Stimulated activated naive CD4-positive, alpha-beta T cell (primary cell): ENCODE measurements at regions not wholly inside any gene's neighbourhood (a gene's known extent, or its start where the extent isn't known, plus 50 kb on each side); places are given as distances from the start of the nearest gene placed in this dataset.

Source experiments
- DNase-seq, 6 experiments: peaks; one replicate each; lab custom pipeline; 2025; lab: John Stamatoyannopoulos, UW

DNA sequence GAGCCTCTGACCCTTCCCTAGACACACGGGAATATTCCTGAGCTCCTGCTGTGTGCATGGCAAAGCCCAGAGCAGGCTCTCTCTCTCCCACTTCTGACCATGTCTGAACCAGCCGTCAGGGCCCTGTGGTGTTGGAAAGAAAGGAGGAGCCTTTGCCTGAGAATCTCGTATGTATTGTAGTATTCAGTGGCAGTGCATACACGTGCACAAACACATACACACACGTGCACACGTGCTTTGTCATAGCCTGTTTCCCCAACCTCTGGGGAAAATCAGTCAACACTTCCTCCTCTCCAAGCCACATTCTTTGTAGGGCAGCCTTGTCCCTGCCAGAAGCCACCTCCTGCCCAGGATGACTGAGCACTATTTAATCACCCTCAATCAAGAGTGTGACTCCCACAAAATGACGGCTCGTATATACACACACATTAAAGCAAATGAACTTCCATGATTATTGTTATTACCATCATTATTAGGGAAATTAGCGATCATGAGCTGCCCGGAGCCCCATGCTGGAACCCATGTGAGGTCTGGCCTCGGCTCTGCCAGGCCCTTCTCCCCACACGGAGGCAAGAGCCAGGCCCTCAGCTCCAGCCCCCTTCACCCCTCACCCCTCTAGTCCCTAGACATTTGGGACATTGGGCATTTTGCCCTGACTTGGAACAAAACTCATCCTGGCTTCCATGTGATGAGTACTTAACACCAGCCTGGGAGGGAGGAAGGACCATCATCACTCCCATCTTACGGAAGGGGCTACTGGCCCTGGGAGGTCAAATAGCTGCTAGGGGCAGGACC lies 331.9 kb downstream of the NPHP4 start:
- DNase-seq: no peak

DNA sequence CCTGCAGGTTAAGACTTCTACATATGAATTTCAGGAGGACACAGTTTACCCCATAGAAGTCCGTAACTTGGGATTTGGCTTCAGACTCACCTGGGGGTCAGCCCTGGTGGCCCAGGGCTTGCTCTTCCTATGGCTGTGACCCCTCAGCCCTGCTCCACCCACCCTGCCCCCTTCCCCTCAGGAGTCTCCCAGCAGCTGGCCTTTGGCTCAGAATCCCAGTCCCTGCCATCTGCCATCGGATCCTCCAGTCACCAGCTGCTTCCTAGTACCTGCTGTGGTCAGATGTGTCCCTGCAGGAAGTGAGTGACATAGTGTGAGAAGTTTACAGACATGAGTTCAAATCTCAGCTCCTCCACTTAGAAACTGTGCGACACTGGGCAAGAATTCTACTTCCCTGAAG lies 332.6 kb downstream of the NPHP4 start:
- no peak for DNase-seq

DNA sequence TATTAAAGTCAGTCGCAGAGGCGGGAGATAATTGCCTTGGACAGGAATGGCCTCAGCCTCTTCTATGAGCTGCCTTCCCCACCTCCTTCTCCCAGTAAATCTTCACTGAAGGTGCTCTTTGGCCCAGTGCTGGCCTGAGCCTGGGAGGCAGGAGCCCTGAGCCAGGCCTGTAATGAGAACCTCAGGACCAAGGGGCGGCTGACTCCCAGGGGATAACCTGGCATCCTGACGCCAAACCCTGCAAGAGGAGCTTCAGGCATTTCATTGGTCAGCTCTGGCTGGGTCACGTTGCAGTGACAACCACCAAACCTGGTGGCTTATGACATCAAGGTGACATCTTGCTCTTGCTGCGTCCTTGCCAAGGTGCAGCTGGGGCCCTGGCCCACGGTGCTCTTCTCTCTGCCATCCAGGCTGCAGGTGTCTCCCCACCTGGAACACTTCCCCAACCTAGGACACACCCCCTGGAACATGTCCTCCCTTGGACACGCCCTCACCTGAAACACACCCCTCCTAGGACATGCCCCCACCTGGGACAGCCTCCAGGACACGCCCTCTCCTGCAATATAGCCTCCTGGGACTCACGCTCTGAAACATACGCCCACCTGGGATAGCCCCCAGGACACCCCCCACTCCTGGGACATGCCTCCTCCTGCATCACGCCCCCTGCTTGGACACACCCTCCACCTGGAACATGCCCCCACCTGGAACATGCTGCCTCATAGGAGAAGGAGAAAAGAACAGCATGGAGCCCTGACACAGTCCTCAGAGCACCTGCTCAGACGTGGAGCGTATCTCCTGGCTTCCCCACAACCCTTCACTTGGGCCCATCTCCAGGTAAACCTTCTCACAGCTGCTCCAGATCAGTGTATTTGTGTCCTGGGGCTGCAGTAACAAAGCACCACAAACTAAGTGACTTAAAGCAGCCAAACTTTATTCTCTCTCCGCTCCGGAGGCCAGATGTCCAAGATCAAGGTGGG lies 333.6 kb downstream of the NPHP4 start:
- DNase-seq: no peak

DNA sequence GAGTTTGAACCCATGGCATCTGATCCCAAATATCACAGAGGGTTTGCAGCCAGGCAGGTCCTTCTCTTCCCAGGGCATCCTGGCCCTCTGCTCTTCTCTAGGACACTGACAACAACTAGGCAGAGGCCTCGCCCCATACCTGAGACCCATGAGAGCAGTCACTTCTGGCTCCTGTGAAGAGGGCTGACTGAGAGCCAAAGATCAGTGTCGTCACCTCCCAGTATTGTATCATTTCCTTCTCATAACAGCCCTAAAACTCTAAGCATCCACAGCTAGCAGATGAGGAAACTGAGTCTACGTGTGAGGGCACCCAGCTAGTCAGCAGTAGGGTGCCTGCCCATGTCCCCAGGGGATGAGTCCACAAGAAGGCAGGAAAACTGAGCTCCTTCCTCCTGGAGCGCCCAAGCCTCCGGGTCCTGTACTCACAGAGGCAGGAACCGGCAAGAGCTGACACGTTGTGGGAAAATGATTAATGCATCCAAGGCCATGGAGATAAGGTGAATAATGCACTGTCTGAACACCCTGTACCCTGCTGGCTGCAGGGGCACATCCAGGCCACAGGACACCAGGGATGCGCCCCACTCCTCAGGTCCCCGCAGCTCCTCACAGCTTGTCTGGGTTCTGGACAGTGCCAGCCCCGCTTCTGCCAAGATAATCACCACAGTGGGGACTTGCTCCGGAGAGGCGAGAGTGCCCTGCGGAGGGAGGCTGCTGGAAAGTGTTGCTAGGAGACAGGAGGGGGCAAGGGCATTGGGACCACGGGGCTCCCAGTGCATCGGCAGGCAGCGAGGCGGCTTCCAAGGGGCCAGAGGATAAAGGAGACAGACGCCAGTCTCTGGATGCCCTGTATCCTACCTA lies 340.0 kb downstream of the NPHP4 start:
- no peak for DNase-seq

DNA sequence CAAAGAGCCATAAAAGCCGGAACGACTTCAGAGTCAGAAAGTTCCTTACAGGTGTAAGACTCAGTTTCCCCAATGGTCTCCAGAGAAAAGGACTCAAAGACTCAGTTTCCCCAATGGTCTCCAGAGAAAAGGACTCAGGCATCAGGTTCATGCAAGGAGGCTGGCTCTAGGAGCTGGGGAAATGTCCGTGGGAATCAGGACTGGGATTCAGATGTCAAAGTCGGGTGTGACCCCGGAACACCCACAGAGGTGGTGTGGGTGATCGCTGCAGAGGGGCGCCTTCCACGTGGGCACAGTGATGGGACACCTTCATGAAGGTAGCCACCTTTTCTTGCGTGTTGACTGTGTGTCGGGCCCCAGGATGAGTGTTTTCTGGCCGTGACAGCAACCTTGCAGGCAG lies 340.8 kb downstream of the NPHP4 start:
- no peak for DNase-seq

DNA sequence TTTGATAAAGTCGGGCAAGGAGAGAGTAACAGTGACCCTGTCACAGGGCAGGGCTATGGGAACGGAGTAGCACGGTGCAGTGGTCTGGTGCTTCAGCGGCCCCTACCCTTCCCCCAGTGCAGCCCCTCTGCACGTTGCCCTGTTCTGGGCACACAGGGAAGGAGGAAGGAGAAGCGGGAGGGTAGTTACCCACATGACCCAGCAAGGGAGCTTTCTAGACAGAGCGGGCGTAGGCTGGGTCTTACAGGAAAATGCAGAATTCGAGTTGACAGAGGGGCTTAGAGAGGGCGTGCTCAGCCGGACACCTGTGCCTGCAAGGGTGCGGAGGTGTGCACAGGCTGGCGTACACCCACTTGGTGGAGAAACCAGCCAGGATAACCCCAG lies 341.2 kb downstream of the NPHP4 start:
- DNase-seq: no peak

DNA sequence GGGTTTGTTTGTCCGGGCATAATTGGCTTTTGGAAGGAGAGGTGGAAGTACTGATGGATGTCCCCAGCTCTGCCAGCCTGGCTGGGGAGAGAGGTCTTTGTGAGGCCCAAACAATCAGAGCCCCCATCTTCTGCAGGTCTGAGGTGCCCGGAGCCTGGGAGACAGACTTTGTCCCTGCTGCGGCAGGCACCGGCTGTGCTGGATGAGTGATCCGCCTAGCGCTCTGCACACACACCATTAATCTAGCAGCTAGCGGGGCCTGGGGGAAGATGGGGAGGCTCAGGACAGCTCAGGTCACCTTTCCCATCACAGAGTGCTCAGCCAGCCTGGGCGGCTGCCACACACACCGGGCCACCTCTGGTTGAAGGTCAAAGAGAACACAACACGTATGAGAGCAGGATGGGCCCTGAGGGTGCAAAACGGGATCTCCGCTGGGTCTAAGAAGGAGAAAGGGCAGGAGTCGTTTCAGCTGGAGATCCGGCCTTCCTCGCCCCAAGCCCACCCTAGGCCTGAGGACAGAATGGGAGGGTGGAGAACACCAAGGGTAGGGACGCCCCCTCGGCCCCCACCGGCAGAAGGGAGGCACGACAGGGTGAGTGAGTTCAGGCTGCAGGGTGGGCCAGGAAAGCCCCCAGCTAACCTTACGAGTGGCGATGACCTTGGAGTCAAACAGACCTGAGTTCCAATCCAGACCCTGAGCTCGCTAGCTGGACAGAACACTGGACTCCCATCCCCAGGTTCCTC lies 341.8 kb downstream of the NPHP4 start:
- no peak for DNase-seq

DNA sequence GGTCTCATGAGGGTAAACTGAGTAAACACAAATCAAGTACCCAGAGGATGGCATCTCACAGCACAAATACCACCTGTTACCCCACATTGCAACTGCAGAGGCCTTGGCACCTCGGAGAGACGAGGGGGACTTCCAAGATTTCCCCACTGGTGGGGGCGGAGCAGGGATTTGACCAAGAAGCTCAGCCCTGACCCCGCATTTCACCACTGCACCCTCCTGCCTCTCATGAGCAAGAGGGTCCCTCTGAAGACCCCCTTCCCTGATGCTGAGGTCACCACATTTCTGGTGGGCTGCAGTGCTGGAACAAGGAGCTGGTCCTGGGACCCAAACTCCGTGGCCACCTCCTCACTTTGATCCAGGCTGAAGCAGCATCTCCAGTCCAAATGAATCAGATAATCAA lies 342.4 kb downstream of the NPHP4 start:
- DNase-seq: no peak

DNA sequence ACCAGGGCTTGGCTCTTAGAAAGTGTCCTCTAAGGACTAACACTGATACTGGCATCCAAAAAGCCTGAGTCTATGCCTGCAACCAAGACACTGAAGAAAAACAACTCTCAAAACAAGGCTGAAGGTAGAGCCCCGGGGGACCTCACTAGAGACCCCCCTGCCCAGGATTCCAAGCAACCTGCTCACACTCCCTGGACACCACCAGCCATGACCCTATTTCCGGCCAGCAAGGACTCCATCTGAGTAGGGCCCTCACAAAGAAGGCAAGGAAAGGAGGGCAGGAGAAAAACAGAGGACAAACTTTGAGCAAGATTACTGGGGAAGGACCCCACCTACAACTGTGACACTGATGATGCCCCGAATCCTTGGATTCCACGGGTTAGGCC lies 343.1 kb downstream of the NPHP4 start:
- DNase-seq: no peak

DNA sequence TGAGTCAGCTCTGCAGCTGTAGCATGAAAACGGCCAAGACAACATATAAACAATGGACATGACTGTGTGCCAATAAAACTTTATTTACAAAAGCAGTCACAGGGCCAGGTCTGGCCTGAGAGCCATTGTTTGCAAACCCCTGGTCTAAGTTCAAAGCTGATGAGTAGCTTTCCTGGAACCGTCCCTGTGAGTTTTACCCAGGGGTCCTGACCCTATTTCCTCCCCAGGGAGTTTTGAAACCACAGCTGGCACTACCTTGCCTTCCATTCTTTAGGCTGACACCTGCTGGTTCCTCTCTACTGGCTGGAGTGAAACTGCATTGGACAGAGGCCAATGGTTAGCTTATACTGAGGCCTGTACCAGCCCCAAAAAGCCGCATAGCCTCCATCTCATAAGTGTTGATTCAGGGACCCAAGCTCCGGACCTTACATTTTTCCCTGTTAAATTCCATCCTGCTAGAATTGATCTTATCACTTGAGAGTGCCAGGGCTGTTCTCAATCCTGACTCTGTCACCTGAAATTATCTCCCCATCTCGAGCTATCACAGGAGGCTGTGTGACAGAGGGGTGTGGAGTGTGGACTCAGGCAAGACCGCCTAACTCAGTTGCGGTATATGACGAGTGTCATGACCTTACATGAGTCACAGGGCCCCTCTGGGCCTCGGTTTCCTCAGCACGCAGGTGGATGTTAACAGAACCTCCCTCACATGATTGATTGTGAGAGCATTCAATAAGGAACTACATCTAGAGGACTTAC lies 343.6 kb downstream of the NPHP4 start:
- DNase-seq: no peak

DNA sequence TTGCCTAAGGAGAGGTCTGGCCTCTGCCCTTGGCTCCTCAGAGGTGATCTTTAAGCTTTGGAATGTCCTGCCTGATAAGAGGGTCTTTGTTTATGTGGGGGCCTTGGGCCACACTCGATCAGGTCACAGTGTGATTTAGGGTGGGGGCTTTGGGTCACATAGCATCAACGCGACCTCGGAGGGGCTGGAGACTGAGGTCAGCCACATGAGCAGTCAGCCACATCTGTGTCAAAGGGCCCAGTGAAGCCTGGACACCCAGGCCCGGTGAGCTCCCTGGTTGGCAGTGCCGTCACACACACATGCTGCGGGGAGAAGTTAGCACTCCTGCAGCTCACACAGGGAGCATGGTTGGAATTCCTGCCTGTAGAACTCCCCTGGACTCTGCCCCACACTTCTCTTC lies 345.0 kb downstream of the NPHP4 start:
- DNase-seq: no peak

DNA sequence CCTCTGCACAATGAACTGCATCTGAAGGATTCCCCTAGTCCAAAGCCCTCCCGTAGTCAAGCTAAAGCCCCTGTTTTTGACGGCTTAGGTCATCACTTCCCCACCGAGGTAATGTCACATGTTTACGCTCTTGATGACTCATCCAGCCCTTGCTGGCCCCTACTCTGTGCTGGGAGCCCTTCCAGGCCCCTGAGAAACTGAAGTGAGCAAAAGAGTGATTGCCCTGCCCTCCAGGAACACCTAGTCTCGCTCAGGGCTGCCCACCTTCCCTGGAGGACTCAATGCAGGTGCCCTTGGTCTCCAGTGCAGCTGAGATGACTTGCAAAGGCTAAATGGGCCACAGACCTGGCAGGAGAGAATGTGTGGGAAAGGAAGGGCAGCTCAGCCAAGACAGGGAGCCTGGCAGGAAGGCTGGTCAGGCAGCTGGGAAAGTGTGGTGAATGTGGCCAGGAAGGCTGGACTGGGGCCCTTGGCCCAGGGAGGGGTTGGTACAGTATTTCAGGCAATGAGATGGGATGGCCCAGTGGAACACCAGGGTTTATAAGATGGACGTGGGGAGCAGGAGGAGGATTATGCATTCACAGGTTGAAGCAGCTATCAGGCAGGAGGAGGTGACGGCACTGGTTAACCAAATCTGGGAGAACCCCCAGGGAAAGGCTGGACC lies 345.6 kb downstream of the NPHP4 start:
- no peak for DNase-seq

DNA sequence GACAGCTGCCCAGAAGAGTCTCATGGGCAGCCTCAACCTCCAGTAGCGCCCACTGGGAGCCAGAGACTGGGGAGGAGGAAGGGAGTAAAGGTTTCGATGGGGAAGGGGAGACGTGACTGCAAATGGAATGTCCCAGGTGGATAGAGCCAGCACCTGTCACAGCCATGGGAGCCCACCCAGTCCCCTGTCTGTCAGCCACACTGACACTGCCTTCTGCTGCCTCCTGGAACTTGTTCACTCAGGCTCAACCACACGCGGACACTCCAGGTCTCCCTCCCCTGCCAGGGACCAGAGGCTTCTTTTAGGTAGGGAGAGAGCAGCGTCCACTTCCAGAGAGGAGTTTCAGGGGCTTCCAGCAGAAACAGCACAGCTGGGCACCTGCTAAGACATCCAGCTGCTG lies 346.3 kb downstream of the NPHP4 start:
- DNase-seq: no peak

DNA sequence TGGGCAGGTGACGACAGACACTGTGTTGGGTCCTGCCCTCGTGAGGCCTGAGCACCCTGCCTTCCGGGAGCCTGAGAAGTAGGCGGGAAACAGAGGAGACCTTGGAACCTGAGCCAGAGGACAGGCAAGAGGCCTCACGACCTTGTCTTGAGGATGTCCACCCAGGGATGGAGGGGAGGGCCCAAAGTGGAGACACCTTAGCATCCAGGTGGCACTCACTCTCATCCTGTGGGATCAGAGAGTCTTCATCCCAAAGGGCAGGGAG lies 347.2 kb downstream of the NPHP4 start:
- DNase-seq: no peak

DNA sequence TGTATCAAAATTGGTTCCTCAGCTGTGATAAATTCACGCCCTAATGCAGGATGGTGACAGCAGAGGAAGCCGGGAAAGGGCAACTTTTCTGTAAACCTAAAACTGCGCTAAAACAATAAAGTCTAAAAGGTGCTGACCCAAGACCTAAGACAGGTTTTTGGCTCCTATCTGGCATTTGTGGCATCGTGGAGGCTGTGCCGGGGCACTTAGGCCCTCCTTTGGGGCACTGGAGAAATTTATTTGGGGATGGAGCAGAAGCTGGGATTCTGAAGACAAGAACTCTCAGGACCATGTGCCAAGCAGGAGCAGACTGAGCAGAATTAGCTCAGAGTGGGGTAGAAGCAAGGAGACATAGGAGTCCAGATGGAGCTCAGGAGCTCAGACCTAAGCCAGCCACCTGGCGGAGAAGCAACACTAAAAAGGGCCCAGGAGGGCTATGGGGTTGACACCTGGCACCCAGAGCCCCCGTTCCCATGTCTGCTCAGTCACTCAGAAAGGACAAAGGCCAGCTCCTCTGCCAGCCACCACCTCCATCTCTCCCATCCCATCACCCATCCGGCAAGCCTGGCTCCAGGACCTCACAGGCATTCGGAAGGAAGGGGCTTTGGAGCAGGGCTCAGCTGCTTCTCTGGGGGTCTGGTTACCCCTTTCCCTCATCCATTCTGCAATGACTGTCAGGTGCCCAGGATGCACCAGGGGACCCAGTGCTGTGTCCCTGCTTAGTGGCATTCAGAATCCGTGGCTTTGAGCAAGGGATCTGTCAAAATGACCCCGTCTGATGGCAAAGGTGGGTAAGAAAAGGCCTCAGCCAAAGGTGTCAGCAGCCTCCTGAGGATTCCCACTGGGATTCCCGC lies 347.7 kb downstream of the NPHP4 start:
- DNase-seq: no peak

DNA sequence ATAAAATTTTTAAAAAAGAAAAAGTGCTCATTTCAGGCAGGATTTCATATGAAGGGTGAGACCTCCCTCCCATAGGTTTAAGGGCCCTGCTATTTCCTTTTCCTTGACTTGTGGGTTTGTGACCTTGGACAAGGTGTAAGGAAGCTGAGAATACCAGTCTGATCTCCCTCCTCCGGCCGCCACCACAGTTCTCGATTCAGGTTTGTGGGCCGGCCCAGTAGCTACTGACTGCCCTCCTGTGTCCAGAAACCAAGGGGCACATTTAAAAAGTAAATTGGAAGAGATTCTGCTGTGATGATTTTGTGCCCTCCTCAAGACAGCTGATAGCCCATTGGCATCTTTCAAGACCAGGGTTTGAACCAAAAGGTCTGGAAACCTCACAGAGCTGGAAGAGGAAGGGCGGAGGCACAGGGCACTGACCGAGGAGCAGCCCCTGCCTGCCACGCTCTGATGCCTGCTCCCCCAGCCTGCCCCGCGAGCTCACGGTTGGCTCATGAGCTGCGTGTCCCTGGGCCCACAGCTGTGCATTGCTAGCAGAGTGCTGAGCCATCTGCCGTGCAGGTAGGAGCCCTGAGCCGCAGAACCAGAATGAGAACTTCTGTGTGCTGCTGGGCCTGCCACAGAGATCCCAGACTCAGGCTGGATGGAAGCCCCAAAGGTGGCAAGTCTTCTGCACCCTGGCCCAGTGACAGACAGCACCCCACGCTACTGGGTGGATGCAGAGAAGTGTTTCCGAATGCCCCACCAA lies 348.7 kb downstream of the NPHP4 start:
- DNase-seq: no peak

DNA sequence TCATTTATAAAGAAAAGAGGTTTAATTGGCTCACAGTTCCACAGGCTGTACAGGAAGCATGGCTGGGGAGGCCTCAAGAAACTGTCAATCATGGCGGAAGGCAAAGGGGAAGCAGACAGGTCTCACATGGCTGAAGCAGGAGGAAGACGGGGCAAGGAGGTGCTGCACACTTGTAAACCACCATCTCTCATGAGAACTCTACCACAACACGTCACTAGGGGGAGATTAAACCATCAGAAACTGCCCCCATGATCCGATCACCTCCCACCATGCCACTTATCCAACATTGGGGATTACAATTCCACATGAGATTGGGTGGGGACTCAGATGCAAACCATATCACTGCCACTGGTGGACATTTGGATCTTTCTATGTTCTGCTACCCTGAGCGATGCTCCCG lies 351.4 kb downstream of the NPHP4 start:
- DNase-seq: no peak

DNA sequence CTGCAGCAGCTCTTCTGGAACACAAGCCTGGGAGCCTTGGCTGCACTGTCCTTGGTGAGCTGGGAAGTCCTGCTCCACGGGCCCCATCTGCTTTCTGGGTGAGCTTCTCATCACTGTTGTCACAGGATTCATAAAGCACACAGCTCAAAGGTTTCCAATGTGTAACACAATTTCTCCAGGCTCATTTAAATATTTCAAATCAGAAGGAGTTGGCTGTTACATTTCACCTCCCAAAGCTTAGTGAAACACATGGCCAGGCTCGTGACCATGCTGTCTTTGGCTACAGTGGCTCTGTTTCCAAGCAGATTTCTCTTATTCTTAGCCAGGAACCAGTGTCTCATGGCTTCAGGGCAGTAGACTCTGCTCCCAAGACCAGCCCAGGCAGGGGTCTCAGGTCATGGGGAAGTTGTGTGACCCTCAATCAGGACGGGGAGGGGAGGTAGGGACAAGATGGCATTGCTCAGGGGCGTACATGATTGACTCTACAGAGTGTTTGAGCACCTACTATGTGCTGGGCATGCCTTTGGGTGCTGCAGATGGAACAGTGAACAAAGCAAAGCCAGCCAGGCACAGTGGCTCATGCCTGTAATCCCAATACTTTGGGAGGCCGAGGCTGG lies 353.0 kb downstream of the NPHP4 start:
- no peak for DNase-seq
